HG02970 (cell line): ENCODE measurements at regions not wholly inside any gene's neighbourhood (a gene's known extent, or its start where the extent isn't known, plus 50 kb on each side); places are given as distances from the start of the nearest gene placed in this dataset.

Source experiments
- ATAC-seq: cut with Tn5 transposase; IDR thresholded peaks from one replicate; pipeline ENCODE4 v1.9.1; 2021; ENCODE audit warnings: mild to moderate bottlenecking, moderate library complexity, moderate number of reproducible peaks; ENCODE audit not compliant: unreplicated experiment, low FRiP score

DNA sequence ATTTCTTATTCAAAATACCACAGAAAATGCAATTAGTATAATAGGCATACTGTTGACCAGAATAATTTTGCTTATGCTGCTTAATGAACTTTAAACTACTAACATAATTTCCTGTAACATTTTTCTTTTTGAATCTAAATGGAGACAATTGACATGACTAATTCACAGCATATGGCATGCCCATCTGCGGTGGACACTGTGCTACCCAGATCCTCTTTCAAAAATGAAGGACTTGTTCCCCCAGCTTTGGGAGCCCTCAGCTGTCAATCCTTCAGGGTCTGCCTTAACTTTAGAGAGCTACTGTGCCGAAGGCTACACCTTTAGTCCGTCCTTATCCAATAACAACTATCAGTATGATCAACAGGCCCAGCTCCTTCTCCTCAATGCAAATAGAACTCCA lies 789.0 kb downstream of the PLA2G4A start:
- ATAC-seq, result no peak

DNA sequence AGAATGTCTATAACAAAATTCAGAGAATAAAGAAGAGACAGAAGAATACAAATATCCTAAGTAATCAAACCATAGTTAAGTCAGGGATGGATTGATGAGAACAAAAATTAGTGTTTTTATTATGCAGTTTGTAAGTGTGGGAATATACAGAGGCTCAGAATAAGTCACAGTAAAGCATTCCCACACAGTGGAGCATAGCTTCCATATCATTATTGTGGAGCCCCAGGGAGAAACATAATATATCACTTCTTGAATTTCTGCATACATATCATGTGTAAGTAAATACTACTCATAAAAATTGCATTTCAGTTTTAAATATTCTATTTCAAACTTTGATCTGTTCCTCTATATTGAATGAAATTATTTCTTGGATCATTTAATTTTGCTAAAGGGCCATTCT lies 790.4 kb downstream of the PLA2G4A start:
- ATAC-seq, result no peak

DNA sequence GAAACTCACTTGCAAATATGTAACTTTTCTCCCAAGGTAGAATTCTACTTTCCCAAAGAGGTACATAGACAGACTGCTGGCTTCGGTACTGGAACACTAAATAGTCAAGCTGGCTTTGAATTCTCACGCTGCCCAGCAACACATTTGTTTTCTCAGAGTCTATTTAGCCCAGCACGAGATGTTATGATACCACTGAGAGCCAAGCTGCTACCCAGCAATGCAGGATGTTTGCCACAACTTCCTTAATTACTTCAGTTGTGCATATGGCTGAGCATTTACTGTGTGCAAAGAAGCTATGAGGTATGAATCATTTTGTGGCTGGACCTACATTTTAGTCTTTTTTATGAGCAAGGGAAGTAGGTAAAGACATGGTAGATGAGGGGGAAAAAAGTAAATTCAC lies 793.2 kb downstream of the PLA2G4A start:
- no peak for ATAC-seq

- no peak for ATAC-seq
Measured at GRCh38 chr1:187622545-187622944, 793.8 kb downstream of the PLA2G4A start.

GRCh38 chr1:187624812-187625545 lies 796.2 kb downstream of the PLA2G4A start:
- ATAC-seq, result no peak

DNA sequence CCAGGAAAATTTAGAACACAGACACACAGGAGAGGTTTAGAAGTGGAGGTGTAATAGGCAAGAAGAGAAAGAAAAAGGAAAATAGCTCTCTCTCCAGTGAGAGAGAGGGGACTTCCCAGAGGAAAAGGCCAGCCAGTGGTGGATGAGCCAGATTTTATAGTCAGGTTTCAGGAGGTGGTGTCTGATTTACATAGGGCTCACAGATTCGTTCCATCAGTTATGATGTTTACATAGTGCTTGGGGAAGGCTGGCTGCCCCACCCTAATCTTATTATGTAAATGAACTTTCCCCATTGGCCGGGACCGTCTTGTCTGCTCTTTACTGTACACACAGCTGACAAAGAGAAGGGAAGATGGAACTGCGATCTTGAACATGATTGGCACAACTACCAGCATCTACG lies 797.3 kb downstream of the PLA2G4A start:
- no peak for ATAC-seq

DNA sequence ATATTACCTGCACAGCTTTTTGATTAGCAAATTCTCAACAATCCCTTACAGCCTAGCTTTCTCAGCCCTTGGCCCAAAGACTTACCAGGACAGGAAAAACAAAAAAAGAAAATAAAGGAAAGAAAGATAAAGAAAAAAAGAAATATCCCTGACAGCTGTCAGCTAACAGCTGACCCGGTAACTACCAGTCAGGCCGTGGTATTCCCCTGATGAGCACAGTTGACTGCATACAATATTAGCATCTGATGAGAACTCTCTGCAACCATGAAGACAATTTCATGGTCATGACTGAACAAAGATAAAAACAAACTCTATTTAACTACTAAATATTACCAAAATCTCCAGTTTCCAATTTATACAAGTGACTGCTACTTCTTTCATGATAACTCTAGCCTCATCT lies 798.8 kb downstream of the PLA2G4A start:
- no peak for ATAC-seq

GRCh38 chr1:187629075-187629474 lies 800.3 kb downstream of the PLA2G4A start:
- no peak for ATAC-seq

DNA sequence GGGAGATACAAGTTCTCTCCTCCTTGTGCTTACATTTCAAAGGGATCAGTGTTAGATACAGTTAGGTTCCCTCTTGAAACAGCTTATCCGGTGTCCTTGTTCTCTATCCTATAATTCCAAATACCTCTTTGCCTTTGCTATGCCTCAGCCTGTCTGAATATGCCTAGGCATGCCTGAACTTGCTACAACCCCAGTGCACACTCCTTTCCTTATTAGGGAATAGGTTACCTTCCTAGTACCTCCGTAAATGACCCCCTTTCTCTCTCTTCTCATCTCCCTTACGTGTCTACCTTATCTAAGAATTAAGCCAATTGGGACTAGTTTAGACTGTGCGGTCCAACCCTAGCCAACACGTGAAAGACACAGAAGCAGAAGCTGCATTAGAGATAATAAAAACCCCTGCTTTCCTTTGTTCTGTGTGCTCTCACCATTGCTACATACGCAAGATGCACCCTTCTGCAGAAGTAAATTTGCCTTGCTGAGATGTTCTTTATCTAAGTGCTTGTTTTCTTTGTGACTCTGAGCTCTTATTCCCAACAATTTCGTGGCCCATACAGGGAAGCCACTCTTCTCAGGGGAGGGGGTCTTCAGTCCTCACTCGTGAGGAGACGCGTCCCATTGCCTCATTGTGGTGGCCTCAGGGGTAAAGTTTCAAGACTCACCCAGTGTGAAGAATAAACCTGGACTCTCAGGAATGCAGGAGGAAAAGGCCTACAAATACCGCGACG lies 802.1 kb downstream of the PLA2G4A start:
- ATAC-seq, result no peak

DNA sequence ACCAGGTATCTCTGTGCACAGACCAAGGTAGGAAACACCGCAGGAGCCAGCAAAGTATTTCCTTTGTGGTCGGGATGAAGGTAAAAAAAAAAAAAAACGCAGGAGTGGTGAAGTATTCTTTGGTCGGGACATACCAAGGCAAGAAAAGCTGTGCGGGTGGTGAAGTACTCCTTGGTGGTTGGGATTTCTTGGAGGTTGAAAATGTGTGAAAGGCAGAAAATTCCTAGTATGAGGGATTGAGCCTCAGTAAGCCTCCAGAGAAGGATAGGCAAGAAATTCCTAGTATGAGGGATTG lies 802.6 kb downstream of the PLA2G4A start:
- ATAC-seq, result no peak

DNA sequence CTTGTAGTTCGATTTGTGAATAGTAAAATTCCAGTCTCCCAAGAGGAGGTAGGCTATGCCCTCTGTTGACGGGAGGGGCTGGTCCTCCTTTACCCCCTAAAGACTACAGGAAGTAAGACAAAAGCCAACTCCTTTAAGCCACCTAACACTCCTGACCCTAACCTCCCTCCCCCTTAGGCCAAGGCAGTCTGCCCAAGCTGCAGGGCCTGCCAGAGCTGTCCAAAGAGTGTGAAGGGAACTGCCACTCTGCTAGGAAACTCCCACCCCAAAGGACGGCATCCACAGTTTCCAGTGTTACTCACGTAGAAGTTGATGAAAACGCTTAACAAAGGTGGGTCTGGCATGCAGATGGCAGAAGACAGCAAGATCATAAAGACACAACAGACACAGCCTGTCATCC lies 803.2 kb downstream of the PLA2G4A start:
- ATAC-seq, result no peak

- no peak for ATAC-seq
Measured at GRCh38 chr1:187634940-187635339, 806.2 kb downstream of the PLA2G4A start.

- no peak for ATAC-seq
Measured at GRCh38 chr1:187638733-187639434, 810.1 kb downstream of the PLA2G4A start.

GRCh38 chr1:187641015-187641414 lies 812.3 kb downstream of the PLA2G4A start:
- no peak for ATAC-seq

GRCh38 chr1:187641463-187641862 lies 812.7 kb downstream of the PLA2G4A start:
- ATAC-seq, result no peak

- ATAC-seq, result no peak
Measured at GRCh38 chr1:187641907-187642306, 813.2 kb downstream of the PLA2G4A start.

DNA sequence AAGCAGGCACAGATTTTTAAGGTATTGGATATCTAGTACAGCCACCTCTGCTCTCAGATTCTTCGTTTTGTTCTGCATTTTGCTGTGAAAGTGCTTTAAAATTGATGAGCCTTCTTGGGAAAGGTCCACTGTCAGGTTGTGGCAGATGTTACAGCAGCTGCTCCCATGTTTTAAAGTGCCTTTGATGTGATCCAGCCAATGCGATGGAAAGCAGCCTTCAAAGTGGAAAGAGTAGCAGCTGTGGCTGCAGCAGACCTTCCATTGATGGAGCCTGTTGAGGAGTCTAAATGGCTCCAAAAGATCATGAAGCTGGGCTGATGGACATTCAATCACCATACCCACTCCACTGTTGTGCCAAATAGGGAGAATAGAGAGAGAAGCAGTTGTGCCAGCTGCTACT lies 816.9 kb downstream of the PLA2G4A start:
- no peak for ATAC-seq

- ATAC-seq, result no peak
Measured at GRCh38 chr1:187646536-187647107, 817.9 kb downstream of the PLA2G4A start.

DNA sequence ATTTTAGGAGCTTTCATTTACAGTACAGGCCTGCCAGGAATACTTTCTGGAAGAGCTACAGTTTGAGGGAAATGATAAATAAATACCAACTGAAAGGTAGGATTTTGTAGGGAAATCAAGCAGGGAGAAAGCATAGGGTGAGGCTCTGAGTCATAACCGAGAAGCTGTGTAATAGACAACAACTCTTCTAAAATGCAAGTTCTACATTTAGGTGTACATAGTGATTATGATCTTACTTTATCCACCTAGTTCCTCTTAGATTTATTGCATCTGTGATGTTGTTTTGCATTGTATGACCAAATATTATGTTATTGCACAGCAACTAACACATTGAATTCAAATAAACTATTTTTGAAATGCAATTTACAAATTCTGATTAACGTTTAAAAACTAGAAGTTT lies 819.3 kb downstream of the PLA2G4A start:
- ATAC-seq, result no peak

DNA sequence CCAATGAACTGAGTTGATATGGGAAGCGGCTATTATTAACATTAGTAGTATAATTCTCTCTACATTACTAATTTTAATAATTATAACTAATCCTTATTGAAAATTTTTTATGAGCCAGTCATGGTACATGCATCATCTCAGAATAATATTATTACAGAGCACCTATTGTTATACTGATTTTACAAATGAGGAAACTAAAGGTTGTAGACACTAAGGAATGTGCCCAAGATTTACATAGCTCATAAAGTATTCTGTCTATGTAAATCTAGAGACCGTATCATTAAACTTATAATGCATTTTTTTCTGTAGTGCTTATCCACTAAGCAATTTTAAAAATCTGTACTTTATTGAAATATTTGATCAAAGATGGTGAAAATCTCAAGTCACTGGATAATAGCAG lies 825.9 kb downstream of the PLA2G4A start:
- no peak for ATAC-seq

GRCh38 chr1:187655104-187655503 lies 826.4 kb downstream of the PLA2G4A start:
- ATAC-seq, result no peak
